HUES64 (cell line): ENCODE measurements at regions not wholly inside any gene's neighbourhood (a gene's known extent, or its start where the extent isn't known, plus 50 kb on each side); places are given as distances from the start of the nearest gene placed in this dataset.

Source experiments
- H3K27ac ChIP-seq: 2 replicates; pipeline ENCODE4 v1.7.0; 2013; ENCODE audit warnings: low read depth, low read length, inconsistent platforms
- H3K27me3 ChIP-seq: 2 replicates; pipeline ENCODE4 v1.6.1; 2013; ENCODE audit warnings: mild to moderate bottlenecking, low read length; ENCODE audit not compliant: insufficient read depth
- H3K36me3 ChIP-seq: 2 replicates; pipeline ENCODE4 v1.6.1; 2013; ENCODE audit warnings: mild to moderate bottlenecking, low read length; ENCODE audit not compliant: insufficient read depth
- H3K4me1 ChIP-seq: 2 replicates; pipeline ENCODE4 v1.6.1; 2013; ENCODE audit warnings: mild to moderate bottlenecking, low read length, moderate library complexity; ENCODE audit not compliant: insufficient read depth
- H3K4me3 ChIP-seq: 2 replicates; pipeline ENCODE4 v1.5.1; 2013; ENCODE audit warnings: mild to moderate bottlenecking, low read length, moderate library complexity
- H3K9ac ChIP-seq: 2 replicates; pipeline ENCODE4 v1.6.1; 2013; ENCODE audit warnings: mild to moderate bottlenecking, low read depth, low read length
- H3K9me3 ChIP-seq: 2 replicates; pipeline ENCODE4 v1.6.1; 2013; ENCODE audit warnings: low read depth, low read length; ENCODE audit not compliant: insufficient read depth
- WGBS: fragments of 150-250, 120-280 bp; methylation state at CpG from one replicate; pipeline ENCODE4 v1.1.7; 2013; ENCODE audit warnings: missing lambda C conversion rate; 5-methylcytosine and 5-hydroxymethylcytosine counted together

GRCh38 chr4:112770114-112770513 is 133.2 kb downstream of the LARP7 start:
- Histone ChIP-seq H3K4me3 (no peak overlapping the region), H3K9me3 (no peaks in the 10 kb centered on the region), H3K36me3 (peaks cover 3% of the 10 kb centered on the region; the same call in 1 of the 2 replicates), H3K27me3 (no peaks in the 10 kb centered on the region), H3K9ac (no peak overlapping the region), H3K27ac (no peak overlapping the region), H3K4me1 (peaks cover 4% of the 10 kb centered on the region)
- 81% methylated on average over 5 of the region's 5 CpGs for WGBS

- Histone ChIP-seq H3K27me3 (no peaks in the 10 kb centered on the region), H3K4me1 (peaks cover 7% of the 10 kb centered on the region), H3K9me3 (no peaks in the 10 kb centered on the region), H3K4me3 (no peak overlapping the region), H3K9ac (no peak overlapping the region), H3K27ac (peak overlapping the region; percentile 60), H3K36me3 (0 out of 2 replicates have a peak, but pooled peaks cover 2% of the 10 kb centered on the region)
- 67% methylated on average over 7 of the region's 7 CpGs for WGBS
Observed at GRCh38 chr4:112775801-112776200, 138.9 kb downstream of the LARP7 start.

GRCh38 chr4:112776535-112776934 is 139.6 kb downstream of the LARP7 start:
- Histone ChIP-seq H3K36me3 (0 out of 2 replicates have a peak, but pooled peaks cover 2% of the 10 kb centered on the region), H3K27me3 (no peaks in the 10 kb centered on the region), H3K9me3 (no peaks in the 10 kb centered on the region), H3K4me1 (peaks cover 7% of the 10 kb centered on the region), H3K27ac (no peak overlapping the region), H3K9ac (no peak overlapping the region), H3K4me3 (no peak overlapping the region)
- WGBS: 97% methylated on average over 1 of the region's 1 CpG

- no peaks in the 10 kb centered on the region for H3K27me3 ChIP-seq
- WGBS: 97% methylated on average over 6 of the region's 7 CpGs
- no peak overlapping the region for H3K27ac ChIP-seq
- H3K4me3 ChIP-seq: no peak overlapping the region
- no peaks in the 10 kb centered on the region for H3K9me3 ChIP-seq
- no peak overlapping the region for H3K9ac ChIP-seq
- H3K4me1 ChIP-seq: peaks cover 7% of the 10 kb centered on the region
- 0 out of 2 replicates have a peak, but pooled peaks cover 2% of the 10 kb centered on the region for H3K36me3 ChIP-seq
Observed at GRCh38 chr4:112778520-112778919, 141.6 kb downstream of the LARP7 start.

- Histone ChIP-seq H3K27me3 (no peaks in the 10 kb centered on the region), H3K27ac (no peak overlapping the region), H3K4me1 (no peaks in the 10 kb centered on the region), H3K9ac (no peak overlapping the region), H3K4me3 (no peak overlapping the region), H3K36me3 (peaks cover 10% of the 10 kb centered on the region), H3K9me3 (no peaks in the 10 kb centered on the region)
- 70% methylated on average over 2 of the region's 2 CpGs for WGBS
Observed at GRCh38 chr4:112793033-112793432, 156.1 kb downstream of the LARP7 start.

- H3K9ac ChIP-seq: no peak overlapping the region
- H3K27ac ChIP-seq: no peak overlapping the region
- no peaks in the 10 kb centered on the region for H3K9me3 ChIP-seq
- peaks cover 5% of the 10 kb centered on the region; the same call in 1 of the 2 replicates for H3K4me1 ChIP-seq
- peaks cover 14% of the 10 kb centered on the region for H3K36me3 ChIP-seq
- H3K4me3 ChIP-seq: no peak overlapping the region
- 100% methylated on average over 4 of the region's 5 CpGs for WGBS
- no peaks in the 10 kb centered on the region for H3K27me3 ChIP-seq
Observed at GRCh38 chr4:112800001-112800400, 163.1 kb downstream of the LARP7 start.

GRCh38 chr4:112801341-112801740 is 164.4 kb downstream of the LARP7 start:
- no peak overlapping the region; the same call in 1 of the 2 replicates for H3K9ac ChIP-seq
- peaks cover 14% of the 10 kb centered on the region for H3K36me3 ChIP-seq
- no peak overlapping the region for H3K27ac ChIP-seq
- H3K9me3 ChIP-seq: no peaks in the 10 kb centered on the region
- H3K4me3 ChIP-seq: no peak overlapping the region
- peaks cover 5% of the 10 kb centered on the region; the same call in 1 of the 2 replicates for H3K4me1 ChIP-seq
- H3K27me3 ChIP-seq: no peaks in the 10 kb centered on the region

- WGBS: 95% methylated on average over 4 of the region's 6 CpGs
- Histone ChIP-seq H3K27me3 (no peaks in the 10 kb centered on the region), H3K9me3 (no peaks in the 10 kb centered on the region), H3K27ac (no peak overlapping the region), H3K4me1 (peaks cover 5% of the 10 kb centered on the region; the same call in 1 of the 2 replicates), H3K4me3 (no peak overlapping the region), H3K36me3 (peaks cover 9% of the 10 kb centered on the region), H3K9ac (no peak overlapping the region)
Observed at GRCh38 chr4:112802780-112803179, 165.8 kb downstream of the LARP7 start.

GRCh38 chr4:112807083-112807482 is 170.1 kb downstream of the LARP7 start:
- H3K9ac ChIP-seq: no peak overlapping the region
- H3K9me3 ChIP-seq: no peaks in the 10 kb centered on the region
- no peak overlapping the region for H3K27ac ChIP-seq
- no peak overlapping the region for H3K4me3 ChIP-seq
- H3K27me3 ChIP-seq: no peaks in the 10 kb centered on the region
- WGBS: 97% methylated on average over 2 of the region's 2 CpGs
- H3K4me1 ChIP-seq: no peaks in the 10 kb centered on the region
- H3K36me3 ChIP-seq: peaks cover 8% of the 10 kb centered on the region

GRCh38 chr4:112808001-112808400 is 171.1 kb downstream of the LARP7 start:
- H3K27ac ChIP-seq: no peak overlapping the region
- H3K9ac ChIP-seq: no peak overlapping the region
- WGBS: 100% methylated on average over 1 of the region's 1 CpG
- no peaks in the 10 kb centered on the region for H3K9me3 ChIP-seq
- H3K4me1 ChIP-seq: no peaks in the 10 kb centered on the region
- H3K36me3 ChIP-seq: peaks cover 13% of the 10 kb centered on the region
- no peak overlapping the region for H3K4me3 ChIP-seq
- no peaks in the 10 kb centered on the region for H3K27me3 ChIP-seq

- Histone ChIP-seq H3K4me1 (peaks cover 22% of the 10 kb centered on the region), H3K9ac (no peak overlapping the region), H3K36me3 (peaks cover 13% of the 10 kb centered on the region), H3K27ac (no peak overlapping the region), H3K27me3 (no peaks in the 10 kb centered on the region), H3K9me3 (no peaks in the 10 kb centered on the region), H3K4me3 (no peak overlapping the region)
- WGBS: 84% methylated on average over 2 of the region's 2 CpGs
Observed at GRCh38 chr4:112813790-112814189, 176.8 kb downstream of the LARP7 start.
